Stimulated activated CD4-positive, alpha-beta T cell treated with anti-CD3 and anti-CD28 coated beads, Interleukin-1b, Interleukin-23, amount 100 ng/mL, for 48 hours (primary cell): ENCODE measurements at regions not wholly inside any gene's neighbourhood (a gene's known extent, or its start where the extent isn't known, plus 50 kb on each side); places are given as distances from the start of the nearest gene placed in this dataset.
"Not testable (repeated sequence)": the region's sequence is repeated elsewhere in the genome, so short reads cannot be mapped to it uniquely, and the experiment has no call there.

Experiments
- DNase-seq: peaks from one replicate; pipeline ENCODE4 v3.0.0-alpha.2; 2020

- no peak for DNase-seq
Observed at GRCh38 chr2:71934595-71935261, 212.9 kb downstream of the CYP26B1 start.

DNA sequence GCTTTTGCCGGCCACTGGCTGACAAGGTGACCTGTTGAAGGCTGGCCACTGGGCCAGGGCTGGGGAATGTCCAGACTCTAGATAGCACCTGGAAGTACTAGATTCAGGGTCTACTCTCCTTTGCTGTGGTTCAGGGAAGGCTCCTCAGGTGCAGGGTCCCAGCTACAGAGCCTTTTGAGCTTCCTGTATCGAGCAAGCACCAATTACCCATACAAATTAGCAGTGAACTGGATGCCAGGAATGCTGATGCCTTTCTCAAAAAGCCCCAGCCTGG is 213.4 kb downstream of the CYP26B1 start:
- no peak for DNase-seq

- no peak for DNase-seq
Observed at GRCh38 chr2:71933467-71934319, 214.0 kb downstream of the CYP26B1 start.

GRCh38 chr2:71932780-71933466 is 214.7 kb downstream of the CYP26B1 start:
- DNase-seq = no peak

GRCh38 chr2:71932037-71932779 is 215.5 kb downstream of the CYP26B1 start:
- no peak for DNase-seq

GRCh38 chr2:71930049-71930681 is 217.5 kb downstream of the CYP26B1 start:
- DNase-seq = no peak

GRCh38 chr2:71929482-71929772 is 218.2 kb downstream of the CYP26B1 start:
- no peak for DNase-seq

GRCh38 chr2:71928734-71929481 is 218.8 kb downstream of the CYP26B1 start:
- no peak for DNase-seq

DNA sequence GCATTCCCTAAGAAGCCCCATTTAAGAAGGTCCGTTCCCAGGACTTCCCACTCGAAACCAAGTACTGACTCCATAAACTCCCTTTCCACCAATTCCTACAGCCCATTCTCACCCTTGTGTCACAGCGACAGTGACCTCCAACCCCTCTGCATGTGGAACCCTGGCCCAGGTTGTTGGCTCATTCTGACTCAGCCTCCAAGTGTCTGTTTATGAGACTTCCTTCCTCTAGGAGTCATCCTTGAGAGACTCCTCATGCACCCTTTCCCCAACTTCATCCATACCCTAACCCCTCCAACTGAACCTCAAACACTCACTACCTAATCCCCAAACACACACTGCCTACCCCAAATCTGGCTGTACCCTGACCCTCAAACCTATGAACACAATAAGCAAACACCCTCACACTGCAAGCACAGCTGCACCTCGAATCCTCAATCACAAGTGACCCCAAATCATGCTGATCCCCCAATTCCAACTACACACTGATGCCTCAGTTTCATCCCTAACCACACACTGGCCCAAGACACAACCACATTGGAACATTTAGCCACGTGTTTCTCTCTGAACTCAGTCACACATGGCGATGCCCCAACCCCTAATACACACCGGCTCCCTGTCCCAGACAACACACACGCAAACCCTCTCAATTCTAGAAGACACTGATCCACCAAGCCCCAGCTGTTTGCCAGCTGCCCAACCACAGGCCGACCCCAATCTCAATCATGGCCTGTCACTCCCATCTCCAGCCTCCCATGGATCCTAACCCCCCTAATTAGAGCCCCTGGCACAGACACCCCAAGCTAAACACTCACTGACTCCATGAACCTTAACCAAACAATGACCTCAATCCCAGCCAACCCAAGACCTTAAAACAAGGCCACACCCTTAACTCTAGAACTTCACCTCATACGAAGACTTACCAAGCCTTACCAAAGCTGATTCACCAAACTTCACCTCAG is 219.6 kb downstream of the CYP26B1 start:
- DNase-seq = no peak

GRCh38 chr2:71926876-71927756 is 220.5 kb downstream of the CYP26B1 start:
- DNase-seq = no peak

GRCh38 chr2:71926089-71926447 is 221.6 kb downstream of the CYP26B1 start:
- no peak for DNase-seq

DNA sequence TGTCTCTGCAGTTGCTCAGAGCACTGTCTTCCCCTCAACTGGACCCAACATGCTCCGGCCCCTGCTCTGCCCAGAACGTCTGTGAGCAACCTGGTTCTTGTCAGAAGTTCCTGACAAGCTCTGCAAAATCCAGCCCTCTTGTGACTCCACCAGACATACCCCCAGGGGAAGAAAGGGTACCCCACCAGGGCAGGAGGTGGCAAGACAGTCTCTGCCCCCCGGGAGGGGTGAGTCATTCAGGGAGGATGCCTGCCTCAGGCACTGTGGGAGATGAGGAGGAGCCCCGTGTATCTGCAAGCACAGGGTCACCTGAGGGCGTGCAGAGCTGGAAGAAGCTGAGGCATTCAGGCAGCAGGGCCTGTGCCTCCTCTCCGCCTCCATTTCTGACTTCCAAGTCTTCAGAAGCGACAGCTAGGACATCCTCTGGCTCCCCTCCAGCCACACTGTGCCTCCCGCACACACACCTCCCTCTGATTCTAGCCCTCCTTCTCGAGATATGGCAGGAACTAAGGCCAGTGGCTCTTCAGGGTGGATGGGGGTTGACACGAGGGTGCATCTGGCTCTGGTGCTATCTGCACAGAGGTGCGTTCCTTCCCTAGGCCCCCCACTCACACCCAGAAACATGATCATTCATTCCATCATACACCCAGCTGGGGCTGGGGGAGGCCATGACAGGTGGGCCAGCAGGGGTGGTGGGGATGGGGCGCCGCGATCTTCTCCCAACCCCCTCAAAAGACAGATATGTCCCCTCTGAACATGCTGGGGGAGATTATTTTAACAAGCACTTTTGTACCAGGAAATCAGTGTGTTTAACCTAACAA is 222.2 kb downstream of the CYP26B1 start:
- DNase-seq = no peak

DNA sequence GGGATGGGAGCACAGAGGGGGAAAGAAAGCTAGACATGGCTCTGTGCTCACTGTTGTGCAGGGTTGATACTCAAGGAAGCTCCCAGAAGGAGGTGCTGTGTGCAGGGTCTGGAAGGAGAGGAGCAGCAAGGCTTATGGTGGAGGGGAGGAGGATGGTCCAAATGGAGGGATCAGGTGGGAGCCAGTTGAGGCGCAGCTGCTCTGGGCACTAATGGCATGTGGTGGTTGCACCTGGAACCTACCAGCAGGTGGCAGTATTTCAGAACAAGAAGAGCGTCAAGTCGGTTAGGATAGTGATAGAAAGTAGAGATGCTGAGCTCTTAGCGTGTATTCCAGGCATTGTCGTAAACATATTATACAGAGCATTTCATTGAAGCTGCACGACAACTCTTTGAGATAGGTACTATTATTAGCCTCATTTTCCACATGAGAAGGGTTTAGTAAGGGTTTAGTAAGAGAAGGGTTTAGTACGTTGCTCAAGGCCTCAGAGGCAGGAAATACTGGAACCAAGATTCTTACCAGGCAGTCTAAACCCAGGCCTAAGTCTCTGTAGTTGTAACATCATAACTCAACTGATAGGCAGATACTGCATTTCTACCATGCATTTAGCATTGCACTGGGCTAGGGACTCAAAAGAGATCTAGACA is 223.7 kb downstream of the CYP26B1 start:
- DNase-seq = peak; percentile 46

- no peak for DNase-seq
Observed at GRCh38 chr2:71923143-71923525, 224.5 kb downstream of the CYP26B1 start.

DNA sequence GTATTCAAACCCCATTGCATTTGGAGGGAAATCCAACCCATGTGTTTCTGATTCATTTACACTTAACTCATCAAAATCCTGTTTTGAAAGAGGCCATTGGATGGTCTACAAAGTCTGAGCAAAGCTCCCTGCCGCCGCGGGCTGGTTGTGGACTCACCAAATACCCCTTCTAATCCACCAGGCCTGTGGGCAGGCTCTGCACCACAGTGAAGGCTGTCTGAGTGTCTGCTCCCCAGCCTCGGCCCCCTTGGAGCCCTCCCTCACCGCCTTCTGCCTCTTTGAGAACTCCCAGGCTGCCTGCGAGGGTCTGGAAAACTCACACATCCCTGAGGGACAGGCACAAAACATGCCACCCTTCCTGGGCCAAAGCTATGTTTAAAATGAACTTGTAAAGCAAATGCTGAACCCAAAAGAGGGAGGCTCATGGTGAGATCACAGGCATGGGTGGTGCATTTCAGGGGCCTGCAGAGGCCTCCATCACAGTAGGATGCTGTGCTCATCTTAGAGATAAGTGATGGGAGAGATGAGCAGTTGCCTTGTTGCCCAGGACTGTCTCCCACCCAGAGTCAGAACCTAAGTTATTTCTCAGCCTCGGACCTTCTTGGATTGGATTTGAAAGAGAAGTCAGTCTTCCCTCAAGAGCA is 225.0 kb downstream of the CYP26B1 start:
- DNase-seq = no peak

- no peak for DNase-seq
Observed at GRCh38 chr2:71922091-71922490, 225.6 kb downstream of the CYP26B1 start.

GRCh38 chr2:71920819-71921218 is 226.8 kb downstream of the CYP26B1 start:
- DNase-seq = not testable (repeated sequence)

- no peak for DNase-seq
Observed at GRCh38 chr2:71919708-71920107, 228.0 kb downstream of the CYP26B1 start.
